Testis (tissue), 2 donors: ENCODE measurements at regions not wholly inside any gene's neighbourhood (a gene's known extent, or its start where the extent isn't known, plus 50 kb on each side); places are given as distances from the start of the nearest gene placed in this dataset.

ENCODE experiments used
- CTCF ChIP-seq, 3 experiments: fragments of 450-650 bp in 2 of 3; fragments of 200-600 bp in 1 of 3; sonication (generic) in 1 of 3; IDR thresholded peaks; one replicate each; pipeline ENCODE4 v1.5.1; 2016 to 2019; ENCODE audit warnings: antibody characterized with exemption in 3 of 3, mild to moderate bottlenecking in 2 of 3, moderate library complexity in 1 of 3
- POLR2A ChIP-seq: fragments of 450-650 bp; IDR thresholded peaks from one replicate; pipeline ENCODE4 v1.6.1; 2017; ENCODE audit warnings: antibody characterized with exemption, mild to moderate bottlenecking, moderate library complexity

DNA sequence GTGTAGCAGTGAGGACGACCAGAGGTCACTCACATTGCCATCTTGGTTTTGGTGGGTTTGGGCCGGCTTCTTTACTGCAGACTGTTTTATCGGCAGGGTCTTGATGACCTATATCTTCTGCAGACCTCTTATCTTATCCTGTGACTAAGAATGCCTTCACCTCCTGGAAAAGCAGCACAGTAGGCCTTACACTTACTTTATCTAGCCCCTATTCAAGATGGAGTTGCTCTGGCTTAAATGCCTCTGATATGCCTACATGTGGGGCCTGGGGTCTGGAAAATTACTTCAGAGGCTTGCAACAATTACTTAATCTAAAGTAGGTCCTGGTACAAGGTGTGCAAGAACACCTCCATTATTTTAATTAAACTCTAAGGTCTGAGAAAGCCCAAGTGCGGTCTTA is 86.9 kb upstream of the IL12B start:
- no peak for TF ChIP-seq CTCF (IDR thresholded peaks at IDR 0.05)
- TF ChIP-seq POLR2A = no peak
